IMR-90 (cell line): ENCODE measurements at regions not wholly inside any gene's neighbourhood (a gene's known extent, or its start where the extent isn't known, plus 50 kb on each side); places are given as distances from the start of the nearest gene placed in this dataset.

Experiments used
- ATAC-seq: fragments of 200-7000 bp; cut with Tn5 transposase; 2 replicates; pipeline ENCODE4 v1.9.1; 2020; ENCODE audit warnings: low read depth, mild to moderate bottlenecking, moderate library complexity
- BruUV-seq: library from RNA; stranded (reverse); fragments of 400-500 nt; replicated peaks from 2 replicates; lab custom pipeline; 2021; lab: Mats Ljungman, UMichigan
- CTCF ChIA-PET: fragments of 300-600 bp; formaldehyde crosslinking; extraction: SDS; loops from one replicate; lab custom pipeline; 2021; ENCODE audit warnings: antibody characterized with exemption; lab: Yijun Ruan, JAX
- POLR2A ChIA-PET: fragments of 300-600 bp; sonication (Branson Sonifier 250); formaldehyde crosslinking; loops from one replicate; lab custom pipeline; 2022; ENCODE audit warnings: antibody characterized with exemption; ENCODE audit not compliant: unreplicated experiment; lab: Charles Lee
- DNase-seq: peaks from one replicate; pipeline ENCODE4 v3.0.0; 2013
- H2AFZ ChIP-seq: replicated peaks from 2 replicates; pipeline ENCODE3; 2013; ENCODE audit warnings: low read length, mild to moderate bottlenecking; ENCODE audit not compliant: poor library complexity
- H2AK5ac ChIP-seq: 2 replicates; pipeline ENCODE4 v1.6.1; 2013; ENCODE audit warnings: low read depth, low read length, inconsistent platforms
- H2AK9ac ChIP-seq: replicated peaks from 2 replicates; pipeline ENCODE3; 2013; ENCODE audit warnings: mild to moderate bottlenecking, low read depth, low read length, moderate library complexity; ENCODE audit not compliant: poor library complexity
- H2BK120ac ChIP-seq: 2 replicates; pipeline ENCODE4 v1.6.1; 2013; ENCODE audit warnings: low read depth, low read length, inconsistent platforms
- H2BK15ac ChIP-seq: 3 replicates; pipeline ENCODE4 v1.6.1; 2013; ENCODE audit warnings: low read depth, low read length, inconsistent platforms
- H2BK20ac ChIP-seq: 2 replicates; pipeline ENCODE4 v1.6.1; 2013; ENCODE audit warnings: low read depth, mild to moderate bottlenecking, inconsistent platforms, low read length, moderate library complexity
- H2BK5ac ChIP-seq: 2 replicates; pipeline ENCODE4 v1.6.1; 2013; ENCODE audit warnings: mild to moderate bottlenecking, low read depth, low read length, inconsistent platforms; ENCODE audit not compliant: poor library complexity, severe bottlenecking
- H3K14ac ChIP-seq: replicated peaks from 2 replicates; pipeline ENCODE4 v1.6.1; 2013; ENCODE audit warnings: low read depth, low read length, inconsistent platforms
- H3K18ac ChIP-seq: 2 replicates; pipeline ENCODE4 v1.6.1; 2013; ENCODE audit warnings: low read depth, low read length, control low read depth
- H3K23ac ChIP-seq: 2 replicates; pipeline ENCODE4 v1.6.1; 2013; ENCODE audit warnings: low read depth, low read length, inconsistent platforms
- H3K27ac ChIP-seq: 2 replicates; pipeline ENCODE4 v1.5.1; 2013; ENCODE audit warnings: mild to moderate bottlenecking, control low read depth, low read length; ENCODE audit not compliant: insufficient read depth
- H3K27me3 ChIP-seq: 2 replicates; pipeline ENCODE4 v1.6.1; 2013; ENCODE audit warnings: low read length; ENCODE audit not compliant: control insufficient read depth, insufficient read depth
- H3K36me3 ChIP-seq: 2 replicates; pipeline ENCODE4 v1.6.1; 2013; ENCODE audit warnings: low read length, mixed read lengths; ENCODE audit not compliant: control insufficient read depth, insufficient read depth
- H3K4ac ChIP-seq: 2 replicates; pipeline ENCODE4 v1.6.1; 2013; ENCODE audit warnings: low read depth, low read length, inconsistent platforms
- H3K4me1 ChIP-seq: 2 replicates; pipeline ENCODE4 v1.6.1; 2013; ENCODE audit warnings: low read length, mixed read lengths; ENCODE audit not compliant: control insufficient read depth, insufficient read depth
- H3K4me2 ChIP-seq: 2 replicates; pipeline ENCODE4 v1.6.1; 2013; ENCODE audit warnings: low read depth, mild to moderate bottlenecking, control low read depth, low read length, moderate library complexity
- H3K4me3 ChIP-seq: 2 replicates; pipeline ENCODE4 v1.5.1; 2013; ENCODE audit warnings: low read depth, mild to moderate bottlenecking, control low read depth, low read length, moderate library complexity; ENCODE audit not compliant: insufficient read depth
- H3K56ac ChIP-seq: 2 replicates; pipeline ENCODE4 v1.6.1; 2013; ENCODE audit warnings: low read length, inconsistent platforms; ENCODE audit not compliant: insufficient read depth; ENCODE audit errors: extremely low read depth
- H3K79me1 ChIP-seq, 2 experiments: 2 replicates each; pipeline ENCODE4 v1.6.1; 2013; ENCODE audit warnings: low read length in 2 of 2, inconsistent platforms in 1 of 2, low read depth in 1 of 2
- H3K9ac ChIP-seq: 2 replicates; pipeline ENCODE4 v1.6.1; 2013; ENCODE audit warnings: low read depth, low read length, control low read depth
- H3K9me1 ChIP-seq: 2 replicates; pipeline ENCODE4 v1.6.1; 2013; ENCODE audit warnings: low read length, inconsistent platforms; ENCODE audit not compliant: insufficient read depth
- H3K9me3 ChIP-seq: 2 replicates; pipeline ENCODE4 v1.6.1; 2013; ENCODE audit warnings: low read length; ENCODE audit not compliant: control insufficient read depth, insufficient read depth
- H4K20me1 ChIP-seq: 2 replicates; pipeline ENCODE4 v1.6.1; 2013; ENCODE audit warnings: low read length, inconsistent platforms; ENCODE audit not compliant: insufficient read depth
- H4K5ac ChIP-seq: 2 replicates; pipeline ENCODE4 v1.6.1; 2013; ENCODE audit warnings: mild to moderate bottlenecking, low read depth, low read length, control low read depth
- H4K8ac ChIP-seq, 2 experiments: 2 replicates each; pipeline ENCODE4 v1.6.1; 2013; ENCODE audit warnings: low read depth in 2 of 2, low read length in 2 of 2, control low read depth in 1 of 2, inconsistent platforms in 1 of 2
- H4K91ac ChIP-seq: 2 replicates; pipeline ENCODE4 v1.6.1; 2013; ENCODE audit warnings: low read depth, low read length, inconsistent platforms; ENCODE audit not compliant: insufficient read depth
- BHLHE40 ChIP-seq: fragments of 150-350 bp; IDR thresholded peaks from 2 replicates; pipeline ENCODE4 v1.6.1; 2016; ENCODE audit warnings: mild to moderate bottlenecking, low read depth, low read length
- CEBPB ChIP-seq: IDR thresholded peaks from 2 replicates; pipeline ENCODE4 v1.6.1; 2012; ENCODE audit warnings: low read depth, low read length, improper control_type of control experiment
- CHD1 ChIP-seq: IDR thresholded peaks from 2 replicates; pipeline ENCODE4 v1.6.1; 2012; ENCODE audit warnings: low read depth, low read length, improper control_type of control experiment
- FOS ChIP-seq: fragments of 150-350 bp; IDR thresholded peaks from 2 replicates; pipeline ENCODE4 v1.6.1; 2016; ENCODE audit warnings: low read depth, low read length
- MAFK ChIP-seq: IDR thresholded peaks from 2 replicates; pipeline ENCODE4 v1.6.1; 2012; ENCODE audit warnings: low read depth, low read length, improper control_type of control experiment
- MAZ ChIP-seq: IDR thresholded peaks from 2 replicates; pipeline ENCODE4 v1.6.1; 2012; ENCODE audit warnings: low read depth, mild to moderate bottlenecking, low read length, improper control_type of control experiment, moderate library complexity, borderline replicate concordance
- MXI1 ChIP-seq: IDR thresholded peaks from 2 replicates; pipeline ENCODE4 v1.6.1; 2012; ENCODE audit warnings: low read depth, mild to moderate bottlenecking, low read length, moderate library complexity, borderline replicate concordance
- NFE2L2 ChIP-seq: fragments of 150-350 bp; IDR thresholded peaks from 2 replicates; pipeline ENCODE4 v1.6.1; 2016; ENCODE audit warnings: low read depth, mild to moderate bottlenecking, low read length
- POLR2A ChIP-seq: IDR thresholded peaks from 2 replicates; pipeline ENCODE4 v1.6.1; 2012; ENCODE audit warnings: mild to moderate bottlenecking, low read depth, low read length
- RAD21 ChIP-seq: IDR thresholded peaks from 2 replicates; pipeline ENCODE4 v1.6.1; 2012; ENCODE audit warnings: low read length, improper control_type of control experiment
- RCOR1 ChIP-seq: IDR thresholded peaks from 2 replicates; pipeline ENCODE4 v1.6.1; 2012; ENCODE audit warnings: mild to moderate bottlenecking, low read length, improper control_type of control experiment; ENCODE audit not compliant: insufficient replicate concordance
- RFX5 ChIP-seq: IDR thresholded peaks from 2 replicates; pipeline ENCODE4 v1.8.0; 2012; ENCODE audit warnings: low read depth, mild to moderate bottlenecking, low read length, moderate library complexity
- SMC3 ChIP-seq: fragments of 150-350 bp; IDR thresholded peaks from 2 replicates; pipeline ENCODE4 v1.6.1; 2016; ENCODE audit warnings: low read depth, mild to moderate bottlenecking, antibody characterized with exemption, low read length, moderate library complexity
- WGBS, 2 experiments: methylation state at CpG; one replicate each; pipeline versions ENCODE4 v1.1.5 to v1.1.7; 2013; ENCODE audit warnings: missing lambda C conversion rate in 2 of 2; ENCODE audit not compliant: insufficient read length in 1 of 2; ENCODE audit errors: extremely low coverage in 2 of 2; 5-methylcytosine and 5-hydroxymethylcytosine counted together
- dilution Hi-C: fragments of 300-500 bp; cut with HindIII; formaldehyde crosslinking; loops from one replicate; pipeline ENCODE4 v1.14.3; 2018; ENCODE audit warnings: low sequenced_read_pairs; ENCODE audit not compliant: unreplicated experiment
- in situ Hi-C: fragments of 300-500 bp; cut with MboI; formaldehyde crosslinking; loops from 3 replicates; pipeline ENCODE4 v1.14.3; 2019; ENCODE audit warnings: low sequenced_read_pairs, inconsistent platforms, mixed read lengths
- intact Hi-C: fragments of 100-400 bp; cut with micrococcal nuclease; formaldehyde crosslinking; loops from 2 replicates; pipeline ENCODE4 v1.10.0; 2022
- TF ChIP-seq, protein P1 (sequence below): fragments of 150-350 bp; IDR thresholded peaks from 2 replicates; pipeline ENCODE4 v1.6.1; 2017; ENCODE audit warnings: mild to moderate bottlenecking, antibody characterized with exemption, low read length, low read depth
- TF ChIP-seq, protein P2 (sequence below): fragments of 150-350 bp; IDR thresholded peaks from 2 replicates; pipeline ENCODE4 v1.6.1; 2016; ENCODE audit warnings: low read depth, mild to moderate bottlenecking, low read length, moderate library complexity, borderline replicate concordance
- TF ChIP-seq, protein P3 (sequence below): conservative IDR thresholded peaks from 2 replicates; pipeline ENCODE4 v1.5.1; 2012; ENCODE audit warnings: mild to moderate bottlenecking, low read depth, low read length, improper control_type of control experiment

- intact Hi-C loops (no loop called here), dilution Hi-C loops (no loop called here), in situ Hi-C loops (no loop called here)
- Histone ChIP-seq H2BK120ac (peak overlapping the region; percentile 58; the same call in 1 of the 2 replicates), H3K9me1 (peaks cover 38% of the 10 kb centered on the region), H4K91ac (peak overlapping the region; percentile 4; the same call in 1 of the 2 replicates), H2AK9ac (no peak overlapping the region), H3K79me1 (peaks cover 0 to 13% of the 10 kb centered on the region in 2 experiments; a peak in 2 of 4 replicates), H3K4me1 (peaks cover 42% of the 10 kb centered on the region), H3K27ac (no peak overlapping the region), H2AFZ (no peak overlapping the region), H4K5ac (no peak overlapping the region), H3K4me3 (no peak overlapping the region), H3K9me3 (no peaks in the 10 kb centered on the region), H2AK5ac (peak overlapping the region; percentile 72; the same call in 1 of the 2 replicates), H2BK20ac (peak overlapping the region; percentile 57), H3K36me3 (no peaks in the 10 kb centered on the region), H3K18ac (peak overlapping the region; percentile 40; the same call in 1 of the 2 replicates), H2BK15ac (peak overlapping the region; percentile 47; the same call in 2 of the 3 replicates), H3K4me2 (no peak overlapping the region), H3K9ac (no peak overlapping the region), H4K20me1 (no peaks in the 10 kb centered on the region; the same call in 1 of the 2 replicates), H3K56ac (no peak overlapping the region), H3K14ac (0 out of 2 replicates have a peak overlapping the region, but pooled peaks have one; percentile 15), H3K4ac (peak overlapping the region; percentile 68), H4K8ac (no peak overlapping the region), H2BK5ac (no peak overlapping the region), H3K27me3 (no peaks in the 10 kb centered on the region), H3K23ac (no peak overlapping the region)
- ATAC-seq (no peak), DNase-seq (no peak)
- CTCF ChIA-PET, result no interaction called here
- TF ChIP-seq, protein P1, sequence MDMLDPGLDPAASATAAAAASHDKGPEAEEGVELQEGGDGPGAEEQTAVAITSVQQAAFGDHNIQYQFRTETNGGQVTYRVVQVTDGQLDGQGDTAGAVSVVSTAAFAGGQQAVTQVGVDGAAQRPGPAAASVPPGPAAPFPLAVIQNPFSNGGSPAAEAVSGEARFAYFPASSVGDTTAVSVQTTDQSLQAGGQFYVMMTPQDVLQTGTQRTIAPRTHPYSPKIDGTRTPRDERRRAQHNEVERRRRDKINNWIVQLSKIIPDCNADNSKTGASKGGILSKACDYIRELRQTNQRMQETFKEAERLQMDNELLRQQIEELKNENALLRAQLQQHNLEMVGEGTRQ, result no peak
- TF ChIP-seq, protein P2, sequence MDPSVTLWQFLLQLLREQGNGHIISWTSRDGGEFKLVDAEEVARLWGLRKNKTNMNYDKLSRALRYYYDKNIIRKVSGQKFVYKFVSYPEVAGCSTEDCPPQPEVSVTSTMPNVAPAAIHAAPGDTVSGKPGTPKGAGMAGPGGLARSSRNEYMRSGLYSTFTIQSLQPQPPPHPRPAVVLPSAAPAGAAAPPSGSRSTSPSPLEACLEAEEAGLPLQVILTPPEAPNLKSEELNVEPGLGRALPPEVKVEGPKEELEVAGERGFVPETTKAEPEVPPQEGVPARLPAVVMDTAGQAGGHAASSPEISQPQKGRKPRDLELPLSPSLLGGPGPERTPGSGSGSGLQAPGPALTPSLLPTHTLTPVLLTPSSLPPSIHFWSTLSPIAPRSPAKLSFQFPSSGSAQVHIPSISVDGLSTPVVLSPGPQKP, result no peak
- TF ChIP-seq CHD1 (no peak), NFE2L2 (no peak), RCOR1 (no peak), MAZ (no peak), MXI1 (no peak), RFX5 (no peak), CEBPB (no peak), POLR2A (no peak), FOS (no peak), SMC3 (no peak), RAD21 (no peak), MAFK (no peak), BHLHE40 (no peak)
- TF ChIP-seq, protein P3, sequence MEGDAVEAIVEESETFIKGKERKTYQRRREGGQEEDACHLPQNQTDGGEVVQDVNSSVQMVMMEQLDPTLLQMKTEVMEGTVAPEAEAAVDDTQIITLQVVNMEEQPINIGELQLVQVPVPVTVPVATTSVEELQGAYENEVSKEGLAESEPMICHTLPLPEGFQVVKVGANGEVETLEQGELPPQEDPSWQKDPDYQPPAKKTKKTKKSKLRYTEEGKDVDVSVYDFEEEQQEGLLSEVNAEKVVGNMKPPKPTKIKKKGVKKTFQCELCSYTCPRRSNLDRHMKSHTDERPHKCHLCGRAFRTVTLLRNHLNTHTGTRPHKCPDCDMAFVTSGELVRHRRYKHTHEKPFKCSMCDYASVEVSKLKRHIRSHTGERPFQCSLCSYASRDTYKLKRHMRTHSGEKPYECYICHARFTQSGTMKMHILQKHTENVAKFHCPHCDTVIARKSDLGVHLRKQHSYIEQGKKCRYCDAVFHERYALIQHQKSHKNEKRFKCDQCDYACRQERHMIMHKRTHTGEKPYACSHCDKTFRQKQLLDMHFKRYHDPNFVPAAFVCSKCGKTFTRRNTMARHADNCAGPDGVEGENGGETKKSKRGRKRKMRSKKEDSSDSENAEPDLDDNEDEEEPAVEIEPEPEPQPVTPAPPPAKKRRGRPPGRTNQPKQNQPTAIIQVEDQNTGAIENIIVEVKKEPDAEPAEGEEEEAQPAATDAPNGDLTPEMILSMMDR, result no peak
- POLR2A ChIA-PET, result no interaction called here
- BruUV-seq, result no TSS peak
- no CpG with 5 or more reads among the region's 5 CpGs for WGBS, 2 experiments
Observed at GRCh38 chr10:29809383-29809782, 174.6 kb upstream of the SVIL start.
